WTC11 (cell line): ENCODE measurements at regions not wholly inside any gene's neighbourhood (a gene's known extent, or its start where the extent isn't known, plus 50 kb on each side); places are given as distances from the start of the nearest gene placed in this dataset.

Experiments
- ATAC-seq: fragments of 200-7000 bp; cut with Tn5 transposase; 2 replicates; pipeline ENCODE4 v1.10.0; 2021; ENCODE audit warnings: mild to moderate bottlenecking, moderate library complexity
- CTCF ChIA-PET: fragments of 300-600 bp; sonication (Branson Sonifier 250); formaldehyde crosslinking; loops from one replicate; lab custom pipeline; 2021; ENCODE audit warnings: antibody characterized with exemption; lab: Charles Lee
- POLR2A ChIA-PET: fragments of 350-600 bp; sonication (Branson Sonifier 250); formaldehyde crosslinking; loops from one replicate; lab custom pipeline; 2021; ENCODE audit warnings: antibody characterized with exemption; lab: Charles Lee
- DNase-seq: peaks from one replicate; pipeline ENCODE4 v3.0.0; 2021; ENCODE audit warnings: low spot score
- H3K27ac Mint-ChIP-seq: 2 replicates; pipeline ENCODE4 v1.8.0; 2021; ENCODE audit warnings: mixed read lengths
- H3K27me3 Mint-ChIP-seq: 2 replicates; pipeline ENCODE4 v1.8.0; 2021; ENCODE audit warnings: low read depth, mild to moderate bottlenecking, moderate library complexity, mixed read lengths
- H3K36me3 Mint-ChIP-seq: 2 replicates; pipeline ENCODE4 v1.8.0; 2021; ENCODE audit warnings: mixed read lengths
- H3K4me1 Mint-ChIP-seq: 2 replicates; pipeline ENCODE4 v1.8.0; 2022; ENCODE audit warnings: mixed read lengths
- H3K4me3 Mint-ChIP-seq: 2 replicates; pipeline ENCODE4 v1.8.0; 2021; ENCODE audit warnings: mild to moderate bottlenecking, moderate library complexity, mixed read lengths
- H3K9me3 Mint-ChIP-seq: 2 replicates; pipeline ENCODE4 v1.8.0; 2021; ENCODE audit warnings: mixed read lengths
- ARID4B ChIP-seq: sonication (generic); formaldehyde crosslinking; IDR thresholded peaks from 2 replicates; pipeline ENCODE4 v1.8.0; 2023; ENCODE audit warnings: missing genetic modification reagents, mild to moderate bottlenecking, borderline replicate concordance
- CBFB ChIP-seq: sonication (generic); formaldehyde crosslinking; IDR thresholded peaks from 2 replicates; pipeline ENCODE4 v1.8.1; 2022; ENCODE audit warnings: mild to moderate bottlenecking, low read depth, missing genetic modification reagents
- CREM ChIP-seq: sonication (generic); formaldehyde crosslinking; IDR thresholded peaks from 2 replicates; pipeline ENCODE4 v1.8.1; 2022; ENCODE audit warnings: mild to moderate bottlenecking, missing genetic modification reagents, moderate library complexity
- ELF4 ChIP-seq: sonication (generic); formaldehyde crosslinking; IDR thresholded peaks from 2 replicates; pipeline ENCODE4 v1.8.1; 2022; ENCODE audit warnings: low read depth, mild to moderate bottlenecking, moderate library complexity, missing genetic modification reagents
- ERG ChIP-seq: fragments of 250-450 bp; sonication (Bioruptor Pico); IDR thresholded peaks from 2 replicates; pipeline ENCODE4 v1.8.0; 2021; ENCODE audit warnings: mild to moderate bottlenecking
- GTF2I ChIP-seq: fragments of 250-450 bp; sonication (Bioruptor Pico); conservative IDR thresholded peaks from 2 replicates; pipeline ENCODE4 v1.4.0; 2021; ENCODE audit warnings: mild to moderate bottlenecking
- MXD4 ChIP-seq: fragments of 250-450 bp; sonication (Bioruptor Pico); IDR thresholded peaks from 2 replicates; pipeline ENCODE4 v1.8.0; 2021; ENCODE audit warnings: mild to moderate bottlenecking, moderate library complexity, borderline replicate concordance
- NFE2L1 ChIP-seq: sonication (generic); formaldehyde crosslinking; IDR thresholded peaks from 2 replicates; pipeline ENCODE4 v1.8.1; 2023; ENCODE audit warnings: missing genetic modification reagents
- USF1 ChIP-seq: sonication (generic); formaldehyde crosslinking; IDR thresholded peaks from 2 replicates; pipeline ENCODE4 v1.8.0; 2022; ENCODE audit warnings: mild to moderate bottlenecking, missing genetic modification reagents
- ZNF317 ChIP-seq: sonication (generic); formaldehyde crosslinking; IDR thresholded peaks from 2 replicates; pipeline ENCODE4 v1.8.1; 2023; ENCODE audit warnings: low read depth, mild to moderate bottlenecking, moderate library complexity, missing genetic modification reagents, borderline replicate concordance
- ZNF396 ChIP-seq: fragments of 250-450 bp; sonication (Bioruptor Pico); IDR thresholded peaks from 2 replicates; pipeline ENCODE4 v1.8.0; 2021; ENCODE audit warnings: mild to moderate bottlenecking, moderate library complexity, borderline replicate concordance
- ZNF416 ChIP-seq: fragments of 250-450 bp; sonication (Bioruptor Pico); IDR thresholded peaks from 2 replicates; pipeline ENCODE4 v1.9.0; 2021; ENCODE audit warnings: mild to moderate bottlenecking, inconsistent platforms
- ZSCAN18 ChIP-seq: fragments of 250-450 bp; sonication (Bioruptor Pico); IDR thresholded peaks from 2 replicates; pipeline ENCODE4 v2.1.2; 2022; ENCODE audit warnings: mild to moderate bottlenecking, moderate library complexity
- TF ChIP-seq, protein P1 (sequence below): sonication (generic); formaldehyde crosslinking; IDR thresholded peaks from 2 replicates; pipeline ENCODE4 v1.8.1; 2022; ENCODE audit warnings: mild to moderate bottlenecking, missing genetic modification reagents, moderate library complexity, borderline replicate concordance
- TF ChIP-seq, protein P2 (sequence below): fragments of 250-450 bp; sonication (Bioruptor Pico); IDR thresholded peaks from 2 replicates; pipeline ENCODE4 v1.9.0; 2021; ENCODE audit warnings: mild to moderate bottlenecking

GRCh38 chr1:199322278-199322677, 683.4 kb downstream of the PTPRC start (continued):
- TF ChIP-seq MXD4 (CRISPR knock-in tag) = no peak

DNA sequence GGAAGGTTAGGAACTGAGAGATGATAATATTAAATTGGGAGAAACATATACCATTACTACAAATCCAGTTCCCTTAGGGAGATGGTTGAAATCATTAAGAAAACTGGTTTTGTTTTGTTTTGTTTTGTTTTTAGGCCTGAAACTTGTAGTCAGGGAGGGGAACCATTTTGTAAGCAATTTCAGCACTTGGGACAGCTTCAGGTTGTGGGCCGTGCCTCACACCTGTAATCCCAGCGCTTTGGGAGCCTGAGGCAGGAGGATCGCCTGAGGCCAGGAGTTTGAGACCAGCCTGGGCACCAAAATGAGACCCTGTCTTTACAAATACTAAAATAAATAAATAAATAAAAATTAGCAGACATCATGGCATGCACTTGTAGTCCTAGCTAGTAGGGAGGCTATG, 694.3 kb upstream of the NR5A2 start:
- H3K4me3 Mint-ChIP-seq = no peak overlapping the region
- DNase-seq (no peak), ATAC-seq (no peak)
- TF ChIP-seq ERG (CRISPR knock-in tag) = no peak
- TF ChIP-seq GTF2I = no peak
- TF ChIP-seq NFE2L1 (CRISPR knock-in tag) = no peak
- H3K27me3 Mint-ChIP-seq = no peaks in the 10 kb centered on the region
- POLR2A ChIA-PET = no interaction called here
- CTCF ChIA-PET = interaction anchor here (1.1 kb wide), 1 partner anchor 88 kb away, joined by 3 read pairs; no protein-coding TSS in a partner anchor
- H3K27ac Mint-ChIP-seq = no peak overlapping the region
- no peaks in the 10 kb centered on the region for H3K4me1 Mint-ChIP-seq
- 0 out of 2 replicates have a peak, but pooled peaks cover under 1% of the 10 kb centered on the region for H3K9me3 Mint-ChIP-seq
- no peaks in the 10 kb centered on the region for H3K36me3 Mint-ChIP-seq

DNA sequence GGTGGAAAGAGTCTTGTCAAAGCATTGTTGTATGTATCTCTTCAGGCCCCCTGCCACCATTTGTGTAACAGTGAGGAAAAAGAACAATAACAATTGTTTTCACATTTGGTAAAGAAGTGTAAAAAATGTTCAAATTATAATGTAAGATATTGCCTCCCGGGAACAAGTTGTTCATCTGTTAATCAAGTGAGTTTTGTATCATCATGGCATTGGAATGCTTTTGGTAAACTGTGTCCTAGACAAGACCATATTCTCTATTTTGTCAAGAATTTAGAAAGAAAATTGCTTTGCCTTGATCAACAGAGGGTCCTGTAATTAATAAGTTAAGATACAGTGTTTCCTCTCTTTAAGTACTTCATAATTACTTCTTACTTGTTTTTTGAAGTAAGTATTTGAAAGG, 692.0 kb upstream of the NR5A2 start:
- POLR2A ChIA-PET = no interaction called here
- TF ChIP-seq ELF4 (CRISPR knock-in tag) = no peak
- no peak for TF ChIP-seq ZNF416 (CRISPR knock-in tag)
- TF ChIP-seq ZSCAN18 = no peak
- no peak for TF ChIP-seq CBFB
- no peak for TF ChIP-seq USF1 (CRISPR knock-in tag)
- TF ChIP-seq, protein P1, sequence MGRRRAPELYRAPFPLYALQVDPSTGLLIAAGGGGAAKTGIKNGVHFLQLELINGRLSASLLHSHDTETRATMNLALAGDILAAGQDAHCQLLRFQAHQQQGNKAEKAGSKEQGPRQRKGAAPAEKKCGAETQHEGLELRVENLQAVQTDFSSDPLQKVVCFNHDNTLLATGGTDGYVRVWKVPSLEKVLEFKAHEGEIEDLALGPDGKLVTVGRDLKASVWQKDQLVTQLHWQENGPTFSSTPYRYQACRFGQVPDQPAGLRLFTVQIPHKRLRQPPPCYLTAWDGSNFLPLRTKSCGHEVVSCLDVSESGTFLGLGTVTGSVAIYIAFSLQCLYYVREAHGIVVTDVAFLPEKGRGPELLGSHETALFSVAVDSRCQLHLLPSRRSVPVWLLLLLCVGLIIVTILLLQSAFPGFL = no peak
- TF ChIP-seq, protein P2, sequence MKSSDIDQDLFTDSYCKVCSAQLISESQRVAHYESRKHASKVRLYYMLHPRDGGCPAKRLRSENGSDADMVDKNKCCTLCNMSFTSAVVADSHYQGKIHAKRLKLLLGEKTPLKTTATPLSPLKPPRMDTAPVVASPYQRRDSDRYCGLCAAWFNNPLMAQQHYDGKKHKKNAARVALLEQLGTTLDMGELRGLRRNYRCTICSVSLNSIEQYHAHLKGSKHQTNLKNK = no peak
- Mint-ChIP-seq H3K9me3 (no peaks in the 10 kb centered on the region), H3K27me3 (no peaks in the 10 kb centered on the region), H3K36me3 (no peaks in the 10 kb centered on the region), H3K27ac (no peak overlapping the region), H3K4me1 (no peaks in the 10 kb centered on the region), H3K4me3 (no peak overlapping the region)
- CTCF ChIA-PET = interaction anchor here (3.3 kb wide), 1 partner anchor 86 kb away, joined by 25 read pairs; no protein-coding TSS in a partner anchor
- DNase-seq (no peak), ATAC-seq (no peak)

- DNase-seq (peak; percentile 50), ATAC-seq (peak; percentile 99)
- Mint-ChIP-seq H3K36me3 (no peaks in the 10 kb centered on the region), H3K4me1 (no peaks in the 10 kb centered on the region), H3K9me3 (no peaks in the 10 kb centered on the region), H3K27me3 (no peaks in the 10 kb centered on the region), H3K27ac (no peak overlapping the region), H3K4me3 (no peak overlapping the region)
- ChIA-PET POLR2A (no interaction called here), CTCF (interaction anchor here (0.7 to 3.3 kb wide), 3 partner anchors 85 to 126 kb away, joined by 3 to 25 read pairs (median 4); no protein-coding TSS in a partner anchor)
- no peak for TF ChIP-seq ZNF317 (CRISPR knock-in tag)
- TF ChIP-seq CREM (CRISPR knock-in tag) = no peak
- TF ChIP-seq ARID4B (CRISPR knock-in tag) = no peak
- TF ChIP-seq, protein P2 = no peak
- no peak for TF ChIP-seq ZNF396 (CRISPR knock-in tag)
Observed at GRCh38 chr1:199336745-199337640, 690.5 kb upstream of the NR5A2 start.
